ENCODE measurements at regions not wholly inside any gene's neighbourhood (a gene's known extent, or its start where the extent isn't known, plus 50 kb on each side); places are given as distances from the start of the nearest gene placed in this dataset.

GRCh38 chr5:54632131-54632701 is 114.7 kb downstream of the SNX18 start:
- DNase-seq = no peak

GRCh38 chr5:54630738-54631359 is 113.3 kb downstream of the SNX18 start:
- no peak for DNase-seq

GRCh38 chr5:54629115-54629514 is 111.6 kb downstream of the SNX18 start:
- no peak for DNase-seq

- no peak for DNase-seq
Measured at GRCh38 chr5:54628050-54628449, 110.5 kb downstream of the SNX18 start.

- DNase-seq = no peak
Measured at GRCh38 chr5:54626407-54626806, 108.8 kb downstream of the SNX18 start.

GRCh38 chr5:54624805-54625568 is 107.4 kb downstream of the SNX18 start:
- no peak for DNase-seq

- no peak for DNase-seq
Measured at GRCh38 chr5:54621709-54622108, 104.2 kb downstream of the SNX18 start.

GRCh38 chr5:54621048-54621447 is 103.5 kb downstream of the SNX18 start:
- no peak for DNase-seq

- no peak for DNase-seq
Measured at GRCh38 chr5:54620141-54620933, 102.8 kb downstream of the SNX18 start.

- DNase-seq = no peak
Measured at GRCh38 chr5:54619731-54620130, 102.2 kb downstream of the SNX18 start.

GRCh38 chr5:54616518-54617220 is 99.1 kb downstream of the SNX18 start:
- no peak for DNase-seq

- no peak for DNase-seq
Measured at GRCh38 chr5:54616031-54616430, 98.5 kb downstream of the SNX18 start.

GRCh38 chr5:54615381-54615780 is 97.8 kb downstream of the SNX18 start:
- DNase-seq = no peak

- DNase-seq = no peak
Measured at GRCh38 chr5:54612711-54613110, 95.2 kb downstream of the SNX18 start.

- no peak for DNase-seq
Measured at GRCh38 chr5:54611290-54611951, 93.9 kb downstream of the SNX18 start.

- no peak for DNase-seq
Measured at GRCh38 chr5:54610197-54610944, 92.8 kb downstream of the SNX18 start.

GRCh38 chr5:54608423-54609085 is 91.0 kb downstream of the SNX18 start:
- DNase-seq = no peak

- no peak for DNase-seq
Measured at GRCh38 chr5:54607006-54607405, 89.4 kb downstream of the SNX18 start.

- no peak for DNase-seq
Measured at GRCh38 chr5:54603372-54603771, 85.8 kb downstream of the SNX18 start.

- no peak for DNase-seq
Measured at GRCh38 chr5:54602475-54602874, 84.9 kb downstream of the SNX18 start.

Data from NCI-H2081 (cell line).